HepG2 (cell line): ENCODE measurements at regions not wholly inside any gene's neighbourhood (a gene's known extent, or its start where the extent isn't known, plus 50 kb on each side); places are given as distances from the start of the nearest gene placed in this dataset.
A peak's percentile ranks its signal among the peaks of the same experiment; 100 is the strongest.
"Not testable (repeated sequence)": the region's sequence is repeated elsewhere in the genome, so short reads cannot be mapped to it uniquely, and the experiment has no call there.

Experiments
- ATAC-seq: fragments of 200-7000 bp; cut with Tn5 transposase; 3 replicates; pipeline ENCODE4 v1.9.1; 2020; ENCODE audit warnings: mild to moderate bottlenecking, moderate library complexity
- BruUV-seq: library from RNA; stranded (reverse); fragments of 400-500 nt; replicated peaks from 2 replicates; lab custom pipeline; 2021; lab: Mats Ljungman, UMichigan
- CTCF ChIA-PET: fragments of 300-600 bp; formaldehyde crosslinking; extraction: SDS; loops from one replicate; lab custom pipeline; 2021; ENCODE audit warnings: low total read pairs, inconsistent platforms, low intra/inter-chr PET ratio; lab: Yijun Ruan, JAX
- POLR2A ChIA-PET: fragments of 350-600 bp; sonication (Branson Sonifier 250); formaldehyde crosslinking; loops from one replicate; lab custom pipeline; 2020; ENCODE audit warnings: antibody characterized with exemption, inconsistent platforms; lab: Yijun Ruan, JAX
- DNase-seq: peaks from one replicate; pipeline ENCODE4 v3.0.0-alpha.2; 2015; ENCODE audit warnings: low spot score
- FAIRE-seq: peaks from 3 replicates; lab custom pipeline; 2011; peaks lifted over from hg19 to GRCh38; lab: Jason Lieb, UNC
- H2AFZ ChIP-seq: one replicate; pipeline ENCODE4 v1.6.1; 2011; ENCODE audit warnings: low read length, inconsistent platforms
- H3K27ac ChIP-seq: fragments of 300-600 bp; 3 replicates; pipeline ENCODE4 v1.8.0; 2011; ENCODE audit warnings: mixed run types, mild to moderate bottlenecking, mixed read lengths, low read length, inconsistent platforms; ENCODE audit not compliant: insufficient read depth; ENCODE audit errors: extremely low read length
- H3K27me3 ChIP-seq, 2 experiments: fragments of 200-600 bp in 1 of 2; 2 replicates in 1 of 2; 3 replicates in 1 of 2; pipeline versions ENCODE4 v1.6.0 to v1.8.0; 2011; ENCODE audit warnings: low read length in 2 of 2, mild to moderate bottlenecking in 2 of 2, moderate library complexity in 2 of 2, inconsistent platforms in 1 of 2; ENCODE audit not compliant: insufficient read depth in 2 of 2, control insufficient read depth in 1 of 2
- H3K36me3 ChIP-seq, 2 experiments: fragments of 200-600 bp in 1 of 2; replicated peaks in 1 of 2; 2 replicates in 1 of 2; 3 replicates in 1 of 2; pipeline versions ENCODE4 v1.5.1 to v1.8.0; 2011; ENCODE audit warnings: low read length in 2 of 2, inconsistent platforms in 1 of 2; ENCODE audit not compliant: insufficient read depth in 2 of 2, control insufficient read depth in 1 of 2
- H3K4me1 ChIP-seq: 2 replicates; pipeline ENCODE4 v1.5.1; 2012; ENCODE audit warnings: low read length, inconsistent platforms; ENCODE audit not compliant: insufficient read depth
- H3K4me2 ChIP-seq: 2 replicates; pipeline ENCODE4 v1.6.0; 2011; ENCODE audit warnings: low read depth, low read length, inconsistent platforms
- H3K4me3 ChIP-seq, 3 experiments: fragments of 200-600 bp in 1 of 3; sonication (generic), shearing (Covaris generic) in 1 of 3; replicated peaks in 1 of 3; 2 replicates each; pipeline ENCODE4 v1.5.1; 2011 to 2016; ENCODE audit warnings: low read length in 3 of 3, inconsistent platforms in 2 of 3, low read depth in 2 of 3, mild to moderate bottlenecking in 2 of 3, control low read depth in 1 of 3, mixed read lengths in 1 of 3; ENCODE audit not compliant: insufficient read depth in 1 of 3
- H3K79me2 ChIP-seq: one replicate; pipeline ENCODE4 v1.6.1; 2011; ENCODE audit warnings: low read length, inconsistent platforms; ENCODE audit not compliant: insufficient read depth
- H3K9ac ChIP-seq: 2 replicates; pipeline ENCODE4 v1.6.0; 2011; ENCODE audit warnings: mild to moderate bottlenecking, low read depth, low read length, inconsistent platforms; ENCODE audit not compliant: insufficient read depth
- H3K9me3 ChIP-seq: 2 replicates; pipeline ENCODE4 v1.5.1; 2012; ENCODE audit warnings: mild to moderate bottlenecking, low read length
- H4K20me1 ChIP-seq: 2 replicates; pipeline ENCODE4 v1.6.0; 2011; ENCODE audit warnings: inconsistent platforms, mild to moderate bottlenecking, low read length, moderate library complexity; ENCODE audit not compliant: insufficient read depth
- AKAP8 ChIP-seq: sonication (generic); formaldehyde crosslinking; IDR thresholded peaks from 2 replicates; pipeline ENCODE4 v1.5.1; 2020; ENCODE audit warnings: mild to moderate bottlenecking, missing genetic modification reagents
- CENPBD1 ChIP-seq: sonication (generic); formaldehyde crosslinking; IDR thresholded peaks from 2 replicates; pipeline ENCODE4 v1.8.0; 2022; ENCODE audit warnings: missing genetic modification reagents, low read depth, mild to moderate bottlenecking, borderline replicate concordance
- CREBL2 ChIP-seq: sonication (generic); formaldehyde crosslinking; IDR thresholded peaks from 2 replicates; pipeline ENCODE4 v1.8.1; 2023; ENCODE audit warnings: missing genetic modification reagents, mild to moderate bottlenecking, borderline replicate concordance
- IKZF5 ChIP-seq: IDR thresholded peaks from 2 replicates; pipeline ENCODE4 v1.6.1; 2018; ENCODE audit warnings: missing genetic modification reagents, mild to moderate bottlenecking, missing compliant biosample characterization
- KAT8 ChIP-seq: IDR thresholded peaks from 2 replicates; pipeline ENCODE4 v1.6.1; 2016; ENCODE audit warnings: missing genetic modification reagents, missing compliant biosample characterization
- KDM2A ChIP-seq: sonication (generic); formaldehyde crosslinking; IDR thresholded peaks from 2 replicates; pipeline ENCODE4 v1.4.0; 2020; ENCODE audit warnings: low read depth, missing genetic modification reagents, borderline replicate concordance
- NFE2 ChIP-seq: sonication (generic); formaldehyde crosslinking; IDR thresholded peaks from 2 replicates; pipeline ENCODE4 v1.4.0; 2020; ENCODE audit warnings: missing genetic modification reagents
- NFRKB ChIP-seq: fragments of 450-650 bp; IDR thresholded peaks from 2 replicates; pipeline ENCODE4 v1.6.1; 2017
- RAD51 ChIP-seq: fragments of 450-650 bp; IDR thresholded peaks from 2 replicates; pipeline ENCODE4 v1.6.1; 2016; ENCODE audit warnings: borderline replicate concordance
- RFXANK ChIP-seq: IDR thresholded peaks from 2 replicates; pipeline ENCODE4 v1.6.1; 2016
- XBP1 ChIP-seq: sonication (generic); formaldehyde crosslinking; IDR thresholded peaks from 2 replicates; pipeline ENCODE4 v1.5.0; 2020; ENCODE audit warnings: missing genetic modification reagents
- ZNF280D ChIP-seq: sonication (generic); formaldehyde crosslinking; IDR thresholded peaks from 2 replicates; pipeline ENCODE4 v1.5.1; 2020; ENCODE audit warnings: mild to moderate bottlenecking, missing genetic modification reagents
- WGBS: methylation state at CpG from one replicate; pipeline ENCODE4 v1.1.6; 2017; ENCODE audit warnings: low lambda C conversion rate; 5-methylcytosine and 5-hydroxymethylcytosine counted together
- in situ Hi-C: cut with HindIII; loops from 2 replicates; pipeline ENCODE4 v1.10.0; 2017; ENCODE audit warnings: low pct_unique_long_range_greater_than_20kb; ENCODE audit not compliant: extremely low pct_ligation_motif_present
- intact Hi-C: fragments of 100-400 bp; cut with micrococcal nuclease; formaldehyde crosslinking; loops from one replicate; pipeline ENCODE4 v1.10.0; 2022; ENCODE audit not compliant: unreplicated experiment

- TF ChIP-seq ZNF280D (CRISPR knock-in tag) = no peak
- TF ChIP-seq NFRKB = no peak
- no peak for TF ChIP-seq RFXANK (CRISPR knock-in tag)
- no peak for TF ChIP-seq XBP1 (CRISPR knock-in tag)
- no peak for TF ChIP-seq IKZF5 (CRISPR knock-in tag)
- TF ChIP-seq KDM2A = no peak
- TF ChIP-seq CREBL2 (CRISPR knock-in tag) = no peak
- TF ChIP-seq NFE2 (CRISPR knock-in tag) = no peak
- TF ChIP-seq KAT8 (CRISPR knock-in tag) = no peak
- no peak for TF ChIP-seq CENPBD1
Measured at GRCh38 chr18:43785158-43785557, 507.9 kb upstream of the SYT4 start (continued).

GRCh38 chr18:43786893-43787292 is 509.6 kb upstream of the SYT4 start:
- Histone ChIP-seq H3K36me3 (no peaks in the 10 kb centered on the region), H3K4me2 (no peak overlapping the region), H3K4me1 (no peaks in the 10 kb centered on the region), H3K27ac (no peak overlapping the region), H2AFZ (no peak overlapping the region), H3K79me2 (no peaks in the 10 kb centered on the region), H3K4me3 (no peak overlapping the region), H4K20me1 (no peaks in the 10 kb centered on the region), H3K9me3 (peaks cover 30% of the 10 kb centered on the region), H3K9ac (no peak overlapping the region), H3K27me3 (no peaks in the 10 kb centered on the region)
- in situ Hi-C loops = no loop called here
- FAIRE-seq = no peak
- ATAC-seq = no peak
- no peak for DNase-seq
- TF ChIP-seq AKAP8 (CRISPR knock-in tag) (no peak), RAD51 (peak; percentile 73)
- 3% methylated on average over 4 of the region's 4 CpGs for WGBS
- no TSS peak for BruUV-seq
- ChIA-PET POLR2A (no interaction called here), CTCF (no interaction called here)
- intact Hi-C loops = no loop called here

GRCh38 chr18:43787721-43788120 is 510.4 kb upstream of the SYT4 start:
- peaks cover 25% of the 10 kb centered on the region for H3K9me3 ChIP-seq
- H3K79me2 ChIP-seq, H3K4me2 ChIP-seq, FAIRE-seq, intact Hi-C loops, ATAC-seq, H4K20me1 ChIP-seq, H3K36me3 ChIP-seq, DNase-seq, H3K27ac ChIP-seq, POLR2A ChIA-PET, H3K4me1 ChIP-seq, H3K4me3 ChIP-seq, H2AFZ ChIP-seq, in situ Hi-C loops, CTCF ChIA-PET, BruUV-seq, H3K27me3 ChIP-seq, H3K9ac ChIP-seq: not testable (repeated sequence)
